Effector memory CD4-positive, alpha-beta T cell (primary cell): ENCODE measurements at regions not wholly inside any gene's neighbourhood (a gene's known extent, or its start where the extent isn't known, plus 50 kb on each side); places are given as distances from the start of the nearest gene placed in this dataset.

Experiments used
- DNase-seq, 3 donors: peaks; one replicate each; pipeline ENCODE4 v3.0.0-alpha.2; 2020
- H3K27ac ChIP-seq: 2 replicates; pipeline ENCODE4 v1.7.0; 2013; ENCODE audit warnings: mild to moderate bottlenecking, low read length, moderate library complexity; ENCODE audit not compliant: insufficient read depth, poor library complexity, severe bottlenecking
- H3K27me3 ChIP-seq: replicated peaks from 2 replicates; pipeline ENCODE4 v1.7.0; 2013; ENCODE audit warnings: mild to moderate bottlenecking, low read length; ENCODE audit not compliant: insufficient read depth, control insufficient read depth, poor library complexity, severe bottlenecking
- H3K36me3 ChIP-seq: 2 replicates; pipeline ENCODE4 v1.7.0; 2013; ENCODE audit warnings: mild to moderate bottlenecking, low read length, moderate library complexity; ENCODE audit not compliant: control insufficient read depth, insufficient read depth
- H3K4me1 ChIP-seq: 2 replicates; pipeline ENCODE4 v1.7.0; 2013; ENCODE audit warnings: low read length, mild to moderate bottlenecking; ENCODE audit not compliant: control insufficient read depth, insufficient read depth, poor library complexity, severe bottlenecking
- H3K4me3 ChIP-seq: 2 replicates; pipeline ENCODE4 v1.7.0; 2013; ENCODE audit warnings: low read length, low read depth, mild to moderate bottlenecking; ENCODE audit not compliant: insufficient read depth, poor library complexity, severe bottlenecking
- H3K9me3 ChIP-seq: 2 replicates; pipeline ENCODE4 v1.7.0; 2013; ENCODE audit warnings: mild to moderate bottlenecking, low read length, moderate library complexity; ENCODE audit not compliant: control insufficient read depth

GRCh38 chr11:70804139-70804837, 406.0 kb downstream of the CTTN start:
- Histone ChIP-seq H3K9me3 (no peaks in the 10 kb centered on the region), H3K4me1 (no peaks in the 10 kb centered on the region), H3K27me3 (no peaks in the 10 kb centered on the region), H3K36me3 (no peaks in the 10 kb centered on the region), H3K27ac (no peak overlapping the region), H3K4me3 (no peak overlapping the region)
- no peak for DNase-seq

GRCh38 chr11:70805243-70805642, 406.9 kb downstream of the CTTN start:
- Histone ChIP-seq H3K4me1 (no peaks in the 10 kb centered on the region), H3K4me3 (no peak overlapping the region), H3K36me3 (no peaks in the 10 kb centered on the region), H3K27me3 (no peaks in the 10 kb centered on the region), H3K9me3 (no peaks in the 10 kb centered on the region), H3K27ac (no peak overlapping the region)
- DNase-seq, result no peak

GRCh38 chr11:70805971-70806370, 407.6 kb downstream of the CTTN start:
- Histone ChIP-seq H3K27ac (no peak overlapping the region), H3K27me3 (no peaks in the 10 kb centered on the region), H3K4me1 (no peaks in the 10 kb centered on the region), H3K36me3 (no peaks in the 10 kb centered on the region), H3K9me3 (no peaks in the 10 kb centered on the region), H3K4me3 (no peak overlapping the region)
- DNase-seq, result no peak

- no peaks in the 10 kb centered on the region for H3K36me3 ChIP-seq
- no peak overlapping the region for H3K4me3 ChIP-seq
- H3K27ac ChIP-seq, result no peak overlapping the region
- DNase-seq, result no peak
- no peaks in the 10 kb centered on the region for H3K9me3 ChIP-seq
- no peaks in the 10 kb centered on the region for H3K4me1 ChIP-seq
- no peaks in the 10 kb centered on the region for H3K27me3 ChIP-seq
Observed at GRCh38 chr11:70806461-70807194, 408.3 kb downstream of the CTTN start.

GRCh38 chr11:70807195-70807543, 408.8 kb downstream of the CTTN start:
- DNase-seq, result no peak
- no peaks in the 10 kb centered on the region for H3K4me1 ChIP-seq
- no peaks in the 10 kb centered on the region for H3K36me3 ChIP-seq
- no peak overlapping the region for H3K4me3 ChIP-seq
- no peaks in the 10 kb centered on the region for H3K9me3 ChIP-seq
- H3K27ac ChIP-seq, result no peak overlapping the region
- H3K27me3 ChIP-seq, result no peaks in the 10 kb centered on the region

GRCh38 chr11:70808686-70809375, 410.5 kb downstream of the CTTN start:
- no peak for DNase-seq
- no peaks in the 10 kb centered on the region for H3K4me1 ChIP-seq
- no peaks in the 10 kb centered on the region for H3K9me3 ChIP-seq
- no peaks in the 10 kb centered on the region for H3K36me3 ChIP-seq
- no peak overlapping the region for H3K27ac ChIP-seq
- H3K4me3 ChIP-seq, result no peak overlapping the region
- no peaks in the 10 kb centered on the region for H3K27me3 ChIP-seq

- Histone ChIP-seq H3K4me3 (no peak overlapping the region), H3K36me3 (no peaks in the 10 kb centered on the region), H3K27ac (no peak overlapping the region), H3K4me1 (no peaks in the 10 kb centered on the region), H3K9me3 (no peaks in the 10 kb centered on the region), H3K27me3 (no peaks in the 10 kb centered on the region)
- no peak for DNase-seq
Observed at GRCh38 chr11:70810133-70810532, 411.8 kb downstream of the CTTN start.

GRCh38 chr11:70810681-70811080, 412.4 kb downstream of the CTTN start:
- no peaks in the 10 kb centered on the region for H3K9me3 ChIP-seq
- no peaks in the 10 kb centered on the region for H3K27me3 ChIP-seq
- H3K36me3 ChIP-seq, result no peaks in the 10 kb centered on the region
- no peaks in the 10 kb centered on the region for H3K4me1 ChIP-seq
- no peak overlapping the region for H3K27ac ChIP-seq
- H3K4me3 ChIP-seq, result no peak overlapping the region
- DNase-seq, result no peak

- DNase-seq, result no peak
- H3K36me3 ChIP-seq, result no peaks in the 10 kb centered on the region
- H3K9me3 ChIP-seq, result no peaks in the 10 kb centered on the region
- no peak overlapping the region for H3K27ac ChIP-seq
- H3K4me1 ChIP-seq, result no peaks in the 10 kb centered on the region
- no peaks in the 10 kb centered on the region for H3K27me3 ChIP-seq
- no peak overlapping the region for H3K4me3 ChIP-seq
Observed at GRCh38 chr11:70811483-70811882, 413.2 kb downstream of the CTTN start.

GRCh38 chr11:70811915-70812314, 413.6 kb downstream of the CTTN start:
- Histone ChIP-seq H3K4me1 (no peaks in the 10 kb centered on the region), H3K9me3 (no peaks in the 10 kb centered on the region), H3K4me3 (no peak overlapping the region), H3K27me3 (no peaks in the 10 kb centered on the region), H3K36me3 (no peaks in the 10 kb centered on the region), H3K27ac (no peak overlapping the region)
- DNase-seq, result no peak
